GM12892 (cell line): ENCODE measurements at regions not wholly inside any gene's neighbourhood (a gene's known extent, or its start where the extent isn't known, plus 50 kb on each side); places are given as distances from the start of the nearest gene placed in this dataset.
"Not testable (repeated sequence)": the region's sequence is repeated elsewhere in the genome, so short reads cannot be mapped to it uniquely, and the experiment has no call there.

ENCODE experiments used
- POLR2A ChIP-seq: IDR thresholded peaks from 2 replicates; pipeline ENCODE4 v1.6.1; 2011; ENCODE audit warnings: low read depth, low read length, control low read depth
- POLR2AphosphoS5 ChIP-seq: IDR thresholded peaks from 2 replicates; pipeline ENCODE4 v1.6.1; 2011; ENCODE audit warnings: low read depth, low read length, control low read depth
- TAF1 ChIP-seq: IDR thresholded peaks from 2 replicates; pipeline ENCODE4 v1.6.1; 2011; ENCODE audit warnings: low read depth, mild to moderate bottlenecking, control low read depth, low read length, borderline replicate concordance

GRCh38 chr9:134532661-134533060 lies 108.9 kb upstream of the COL5A1 start:
- TF ChIP-seq POLR2A, TAF1, POLR2AphosphoS5: not testable (repeated sequence)
